ENCODE measurements at regions not wholly inside any gene's neighbourhood (a gene's known extent, or its start where the extent isn't known, plus 50 kb on each side); places are given as distances from the start of the nearest gene placed in this dataset.

- no peak for TF ChIP-seq CTCF (IDR thresholded peaks at IDR 0.05)
- no peak for TF ChIP-seq POLR2A (IDR thresholded peaks at IDR 0.05)
Measured at GRCh38 chr1:101522486-101522885, 285.7 kb downstream of the S1PR1 start.

Measured in suprapubic skin (tissue), 3 donors.